HG02642 (cell line): ENCODE measurements at regions not wholly inside any gene's neighbourhood (a gene's known extent, or its start where the extent isn't known, plus 50 kb on each side); places are given as distances from the start of the nearest gene placed in this dataset.

Source experiments
- ATAC-seq: cut with Tn5 transposase; IDR thresholded peaks from one replicate; pipeline ENCODE4 v1.9.1; 2021; ENCODE audit warnings: mild to moderate bottlenecking; ENCODE audit not compliant: unreplicated experiment, poor library complexity

GRCh38 chr9:90024823-90025222 lies 420.0 kb downstream of the GADD45G start:
- ATAC-seq: no peak

GRCh38 chr9:90025816-90026215 lies 421.0 kb downstream of the GADD45G start:
- ATAC-seq: no peak

GRCh38 chr9:90027296-90027790 lies 422.5 kb downstream of the GADD45G start:
- ATAC-seq: no peak

- ATAC-seq: no peak
These were observed 424.6 kb downstream of the GADD45G start for GRCh38 chr9:90029386-90029785.

- ATAC-seq: no peak
These were observed 425.2 kb downstream of the GADD45G start for GRCh38 chr9:90029996-90030395.

- ATAC-seq: no peak
These were observed 427.6 kb downstream of the GADD45G start for GRCh38 chr9:90032296-90033027.

- ATAC-seq: no peak
These were observed 428.3 kb downstream of the GADD45G start for GRCh38 chr9:90033028-90033650.

GRCh38 chr9:90034071-90034470 lies 429.3 kb downstream of the GADD45G start:
- no peak for ATAC-seq

- no peak for ATAC-seq
These were observed 430.7 kb downstream of the GADD45G start for GRCh38 chr9:90035471-90035870.

GRCh38 chr9:90037146-90037797 lies 432.5 kb downstream of the GADD45G start:
- no peak for ATAC-seq

GRCh38 chr9:90038763-90039162 lies 434.0 kb downstream of the GADD45G start:
- ATAC-seq: no peak

- no peak for ATAC-seq
These were observed 439.5 kb downstream of the GADD45G start for GRCh38 chr9:90044263-90044662.

- ATAC-seq: no peak
These were observed 439.9 kb downstream of the GADD45G start for GRCh38 chr9:90044710-90045151.

- no peak for ATAC-seq
These were observed 441.6 kb downstream of the GADD45G start for GRCh38 chr9:90046317-90046861.

GRCh38 chr9:90047828-90048227 lies 443.0 kb downstream of the GADD45G start:
- no peak for ATAC-seq

- ATAC-seq: no peak
These were observed 447.6 kb downstream of the GADD45G start for GRCh38 chr9:90052366-90052765.

GRCh38 chr9:90053027-90053426 lies 448.2 kb downstream of the GADD45G start:
- ATAC-seq: no peak

- ATAC-seq: no peak
These were observed 450.0 kb downstream of the GADD45G start for GRCh38 chr9:90054810-90055209.

GRCh38 chr9:90055226-90055625 lies 450.4 kb downstream of the GADD45G start:
- ATAC-seq: no peak

GRCh38 chr9:90057361-90057760 lies 452.5 kb downstream of the GADD45G start:
- no peak for ATAC-seq

- no peak for ATAC-seq
These were observed 453.5 kb downstream of the GADD45G start for GRCh38 chr9:90058182-90058763.
